GM18867 (cell line): ENCODE measurements at regions not wholly inside any gene's neighbourhood (a gene's known extent, or its start where the extent isn't known, plus 50 kb on each side); places are given as distances from the start of the nearest gene placed in this dataset.
A peak's percentile ranks its signal among the peaks of the same experiment; 100 is the strongest.

Experiments used
- ATAC-seq: cut with Tn5 transposase; IDR thresholded peaks from one replicate; pipeline ENCODE4 v1.9.1; 2021; ENCODE audit warnings: mild to moderate bottlenecking, moderate library complexity; ENCODE audit not compliant: unreplicated experiment

DNA sequence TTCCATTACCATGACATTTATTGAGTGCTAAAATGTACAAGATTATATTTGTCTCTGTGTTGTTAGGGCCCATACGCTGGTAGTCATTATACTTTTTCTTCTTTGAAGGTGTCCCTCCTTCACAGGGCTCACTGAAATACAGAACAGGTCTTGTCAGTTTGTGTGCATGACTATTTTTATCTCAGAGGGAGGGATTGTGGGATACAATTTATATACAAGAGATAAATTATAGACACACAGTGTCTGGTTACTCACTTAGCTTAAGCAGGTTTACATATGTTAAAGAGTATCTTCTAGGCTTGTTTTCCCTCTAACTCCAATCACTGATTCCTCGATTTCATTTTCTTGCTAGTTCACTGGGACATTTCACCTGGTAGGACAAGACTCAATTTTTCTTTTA lies 143.3 kb upstream of the GUCY1A1 start:
- no peak for ATAC-seq

DNA sequence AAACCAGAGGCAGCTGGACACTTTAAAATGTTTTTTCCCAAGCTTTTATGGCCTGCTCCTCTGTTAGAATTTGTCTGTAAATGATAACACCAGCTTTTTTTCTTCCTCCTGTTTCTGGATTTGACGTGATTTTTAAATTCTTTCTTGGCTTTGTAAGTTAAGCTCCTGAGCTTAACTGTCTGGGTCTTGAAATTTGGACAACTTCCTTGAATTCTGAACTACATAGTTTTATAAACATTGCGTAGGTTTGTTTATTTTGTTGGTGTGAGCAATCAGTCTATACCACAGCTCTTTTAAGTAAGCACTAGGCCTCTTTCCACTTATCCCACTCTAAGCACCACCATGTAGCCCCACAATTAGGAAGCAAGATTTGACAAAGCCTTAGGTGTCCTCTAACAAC lies 144.4 kb upstream of the GUCY1A1 start:
- no peak for ATAC-seq

DNA sequence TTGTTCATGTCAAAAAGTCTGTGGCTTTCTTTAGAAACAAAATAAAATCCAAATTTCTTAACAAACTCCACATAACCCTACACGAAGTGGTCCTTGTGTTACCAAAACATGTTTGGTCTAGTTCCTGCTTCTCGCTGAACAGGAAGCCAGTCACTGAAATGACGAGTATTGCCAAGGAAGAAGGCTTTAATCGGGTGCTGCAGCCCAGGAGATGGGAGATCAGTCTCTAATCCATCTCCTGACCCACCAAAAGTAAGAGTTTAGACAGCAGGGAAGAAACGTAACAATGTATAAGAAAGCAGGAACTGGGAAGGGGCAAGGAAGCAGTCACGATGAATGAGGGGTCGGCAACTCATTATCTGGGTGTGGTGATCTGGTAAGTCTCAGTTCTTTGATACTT lies 144.6 kb upstream of the MAP9 start:
- ATAC-seq = no peak

DNA sequence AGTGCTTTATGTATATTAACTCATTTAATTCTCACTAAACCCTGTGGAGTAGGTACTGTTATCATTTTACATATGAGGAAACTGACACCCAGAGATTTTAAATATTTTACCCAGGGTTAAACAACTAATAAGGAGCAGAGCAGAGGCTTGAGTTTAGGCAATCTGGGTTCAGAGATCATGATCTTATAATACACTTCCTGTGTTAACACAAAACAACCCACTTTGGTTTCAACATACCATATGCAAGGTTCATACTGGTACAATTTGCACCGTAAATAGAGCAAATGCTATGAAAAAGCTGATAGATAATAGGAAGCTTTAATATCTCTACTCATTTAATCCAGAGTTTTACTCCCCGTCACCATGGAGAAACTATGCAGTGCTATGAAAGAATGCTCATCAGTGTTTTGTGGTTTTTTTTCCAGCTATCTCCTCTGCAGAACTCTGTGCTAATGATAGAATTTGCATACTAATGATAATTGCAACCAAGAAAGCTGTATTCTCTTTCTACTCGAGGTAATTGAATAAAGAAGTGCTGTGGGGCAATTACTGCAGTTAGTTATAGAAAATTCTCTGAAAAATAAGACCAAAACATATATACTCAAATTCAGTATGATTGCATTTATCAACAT lies 138.8 kb upstream of the MAP9 start:
- no peak for ATAC-seq

DNA sequence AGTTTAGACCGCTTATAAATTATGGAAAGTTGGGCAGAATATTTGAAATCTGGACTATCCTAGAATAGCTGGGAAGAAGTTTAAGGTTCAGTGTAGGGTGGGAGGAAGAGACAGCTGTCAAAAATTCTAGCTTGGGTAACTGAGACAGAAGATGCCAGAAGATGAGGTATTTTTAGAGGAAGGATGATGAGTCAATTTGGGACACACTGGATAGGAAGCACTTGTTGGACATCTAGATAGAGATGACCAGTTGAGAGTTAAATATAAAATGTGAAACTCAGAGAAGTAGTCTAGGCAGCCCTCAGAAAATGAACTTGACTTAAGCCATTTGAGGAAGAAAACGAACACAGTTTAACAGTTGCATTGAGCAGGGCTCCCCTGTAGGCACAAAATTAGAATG lies 137.9 kb upstream of the MAP9 start:
- ATAC-seq = no peak

DNA sequence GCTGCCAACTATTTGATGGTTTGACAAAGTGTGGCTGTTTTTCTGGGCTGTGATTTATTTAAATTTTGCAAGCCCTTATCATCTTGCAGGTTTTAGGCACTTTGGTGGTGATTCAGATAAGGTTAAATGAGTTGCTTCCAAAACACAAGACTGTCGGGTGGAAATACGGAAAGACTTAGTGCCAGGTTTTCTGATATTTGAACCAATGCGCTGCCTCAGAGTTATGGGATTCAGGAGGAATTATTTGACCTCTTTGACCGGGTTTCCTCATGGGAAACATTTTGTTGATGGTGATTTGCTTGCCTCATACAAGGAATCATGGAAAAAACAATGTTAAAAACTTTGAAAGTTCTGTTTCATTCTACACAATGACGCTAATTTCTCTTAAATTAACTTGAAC lies 136.1 kb upstream of the MAP9 start:
- no peak for ATAC-seq

DNA sequence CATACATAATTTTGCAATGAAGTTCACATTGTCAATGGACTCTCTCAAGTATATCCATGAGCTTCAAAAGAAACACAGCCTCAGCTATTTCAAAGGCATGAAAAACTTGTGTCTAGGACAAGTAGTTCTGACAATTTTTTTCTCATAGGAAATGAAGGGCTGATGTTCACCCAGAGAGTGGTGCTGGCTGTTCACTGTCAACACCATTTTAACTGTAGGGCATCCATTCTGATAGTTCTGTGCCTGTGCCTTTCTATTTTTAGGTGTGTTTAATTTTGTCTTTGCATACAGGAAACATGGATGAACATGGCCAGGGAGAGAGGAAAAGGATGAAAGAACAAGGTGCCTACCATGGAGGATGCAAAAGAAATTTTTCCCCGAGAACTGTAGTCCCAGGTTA lies 135.3 kb upstream of the MAP9 start:
- no peak for ATAC-seq

DNA sequence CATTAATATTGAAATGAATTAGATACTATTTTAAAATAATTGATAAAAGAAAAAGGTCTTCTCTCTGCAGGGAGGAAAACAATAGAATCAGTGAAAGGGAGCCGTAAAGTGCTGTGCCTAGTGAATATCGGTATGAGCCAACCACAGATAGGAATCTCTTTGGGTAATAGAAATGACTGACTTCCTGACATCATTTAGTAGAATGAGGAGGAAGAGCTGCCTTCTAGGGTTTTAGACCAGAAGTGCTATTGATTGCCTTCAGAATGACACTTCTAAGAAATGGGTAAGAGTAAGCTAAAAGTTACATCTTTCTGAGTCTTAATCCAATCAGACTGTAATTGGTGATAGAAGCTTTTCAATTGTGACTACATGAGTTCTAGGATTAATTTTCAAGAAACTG lies 134.0 kb upstream of the MAP9 start:
- ATAC-seq = no peak

DNA sequence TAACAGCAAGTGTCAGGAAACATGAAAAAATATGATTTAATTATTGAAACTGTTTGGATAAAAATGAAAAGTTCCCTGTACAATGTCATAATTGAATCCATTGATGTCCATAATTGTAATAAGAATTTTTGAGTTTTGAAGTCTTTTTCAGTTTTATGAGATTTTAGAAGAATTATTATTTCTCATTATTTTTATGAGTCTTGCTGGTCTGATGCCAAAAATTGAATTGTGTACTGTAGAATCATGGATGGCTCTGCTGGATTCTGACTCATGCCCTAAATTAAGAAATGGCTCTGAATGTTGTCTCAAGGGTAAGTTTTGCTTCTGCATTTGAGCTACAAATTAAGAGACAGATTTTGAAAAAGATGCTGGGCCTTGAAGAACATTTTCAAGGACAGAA lies 132.8 kb upstream of the MAP9 start:
- no peak for ATAC-seq

DNA sequence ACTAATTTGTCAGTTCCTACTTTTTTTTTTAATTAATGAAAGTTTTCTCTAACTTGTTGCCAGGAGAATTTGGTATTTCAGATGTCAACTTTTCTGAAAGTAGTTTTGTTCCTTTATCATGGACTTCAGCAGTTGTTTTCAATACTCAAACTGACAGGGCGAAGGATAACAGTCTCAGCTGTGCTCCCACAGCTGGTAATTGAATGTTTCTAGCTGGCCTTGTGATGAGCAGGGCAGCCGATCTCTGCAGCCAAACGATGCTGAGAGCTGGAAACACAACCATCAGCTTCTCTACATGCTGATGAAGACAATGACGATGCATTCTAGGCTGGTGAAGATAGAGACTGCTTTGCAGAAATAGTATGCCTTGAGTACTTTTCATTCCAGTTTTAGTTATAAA lies 130.0 kb upstream of the MAP9 start:
- ATAC-seq = no peak

DNA sequence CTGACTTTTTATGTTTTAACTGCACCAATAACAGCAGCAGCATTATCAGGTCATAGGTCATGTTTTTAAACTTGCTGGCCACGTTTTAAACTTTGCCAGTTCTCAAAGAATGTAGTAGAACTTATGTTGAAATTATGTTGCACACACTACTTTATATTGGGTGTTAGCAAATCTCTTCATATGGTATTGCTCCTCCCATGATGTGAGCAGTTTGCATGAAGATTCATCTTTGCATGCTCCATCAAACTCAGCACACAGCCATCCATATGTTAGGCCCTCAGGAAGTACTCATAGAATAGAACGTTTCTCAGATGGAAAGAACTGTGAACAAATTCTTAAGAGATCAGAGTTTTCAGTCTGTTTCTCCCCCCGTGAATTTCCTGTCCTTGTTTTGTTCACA lies 128.6 kb upstream of the MAP9 start:
- no peak for ATAC-seq

DNA sequence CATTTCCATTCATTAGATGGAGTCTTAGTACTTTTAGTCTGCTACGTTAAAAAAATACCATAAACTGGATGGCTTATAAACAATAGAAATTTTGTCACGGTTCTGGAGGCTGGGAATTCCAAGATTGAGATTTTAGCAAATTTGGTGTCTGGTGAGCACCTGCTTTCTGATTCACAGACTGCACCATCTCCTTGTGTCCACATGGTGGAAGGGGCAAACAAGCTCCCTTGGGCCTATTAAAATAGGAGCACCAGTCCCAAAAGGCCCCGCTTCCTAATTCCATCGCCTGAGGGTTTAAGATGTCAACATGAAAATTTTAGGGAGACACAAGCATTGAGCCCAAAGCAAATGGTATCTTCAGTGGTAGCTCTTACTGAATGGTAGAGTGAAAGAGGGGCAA lies 120.5 kb upstream of the MAP9 start:
- ATAC-seq = no peak

DNA sequence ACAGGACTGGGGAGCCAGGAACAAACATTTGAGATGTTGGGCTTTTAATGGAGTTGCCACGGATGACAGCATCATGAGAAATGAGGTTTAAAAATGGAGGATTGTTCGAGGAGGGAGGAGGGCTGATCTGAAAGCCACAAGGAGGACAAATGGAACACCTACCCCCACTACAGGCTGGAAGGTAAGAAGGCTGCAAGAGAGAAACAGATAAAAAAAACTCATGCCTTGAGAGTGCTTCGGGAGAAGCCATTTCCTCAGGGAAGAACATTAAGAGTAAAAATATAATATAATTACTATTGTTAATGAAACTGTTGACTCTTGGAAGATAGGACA lies 119.5 kb upstream of the MAP9 start:
- ATAC-seq = no peak

DNA sequence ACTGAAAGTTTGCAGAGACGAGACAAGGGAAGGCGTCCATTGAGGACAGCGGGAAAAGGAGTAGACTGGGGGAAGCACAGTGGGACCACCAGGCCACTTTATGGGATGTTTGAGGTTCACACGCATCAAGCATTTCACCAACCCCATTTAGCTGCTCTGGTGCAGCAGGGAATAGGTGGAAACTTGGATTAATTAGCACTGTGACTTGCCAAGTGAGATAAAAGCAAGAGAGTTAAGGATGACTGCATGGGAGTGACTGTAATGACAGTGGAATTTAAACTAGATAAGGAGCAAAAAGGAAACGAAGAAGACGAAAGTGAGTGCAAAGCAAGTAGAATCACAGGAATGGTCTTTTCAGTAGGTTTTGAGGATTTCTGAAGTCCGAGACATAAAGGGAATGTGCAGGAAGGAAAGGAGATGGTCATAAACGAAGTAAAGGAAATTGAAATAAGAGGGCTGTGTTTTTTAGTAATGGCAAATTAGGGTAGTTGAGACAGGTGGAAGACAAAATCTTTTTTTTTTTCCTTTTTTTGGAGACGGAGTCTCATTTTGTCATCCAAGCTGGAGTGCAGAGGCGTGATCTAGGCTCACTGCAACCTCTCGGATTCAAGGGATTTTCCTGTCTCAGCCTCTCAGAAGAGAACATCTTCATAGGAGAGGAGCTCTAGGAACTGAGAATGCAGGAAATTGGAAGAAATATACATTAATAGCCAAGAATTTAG lies 119.0 kb upstream of the MAP9 start:
- no peak for ATAC-seq

DNA sequence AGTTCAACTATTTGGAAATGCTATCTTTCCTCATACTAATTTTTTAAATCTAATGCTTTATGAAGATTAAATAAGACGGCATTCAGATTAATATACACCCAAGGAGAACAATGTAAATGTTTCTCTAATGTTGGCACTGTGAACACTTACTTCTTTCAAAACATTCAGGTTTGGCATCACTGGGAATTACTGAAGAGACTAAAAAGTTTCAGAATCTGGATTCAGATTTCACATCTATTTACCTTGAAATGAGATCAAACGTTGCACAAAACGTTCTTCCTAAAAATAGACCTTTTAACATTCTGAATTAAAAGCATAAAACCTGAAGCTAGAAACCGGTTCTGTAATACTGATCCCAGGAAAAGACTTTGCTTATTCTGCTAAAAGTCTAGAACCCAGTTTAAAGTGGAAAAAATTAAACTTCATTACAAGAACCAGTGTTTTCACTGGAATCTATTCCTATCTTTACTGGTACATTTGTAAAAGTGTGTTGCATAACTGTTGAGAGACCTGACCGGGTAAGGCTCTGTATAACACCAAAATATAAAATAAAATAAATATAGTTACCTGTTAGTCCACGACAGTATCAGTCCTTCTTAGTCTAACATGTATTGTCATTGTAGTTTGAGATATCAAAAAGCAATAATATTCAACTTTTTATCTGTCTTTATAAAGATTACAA lies 117.4 kb upstream of the MAP9 start:
- ATAC-seq = no peak

DNA sequence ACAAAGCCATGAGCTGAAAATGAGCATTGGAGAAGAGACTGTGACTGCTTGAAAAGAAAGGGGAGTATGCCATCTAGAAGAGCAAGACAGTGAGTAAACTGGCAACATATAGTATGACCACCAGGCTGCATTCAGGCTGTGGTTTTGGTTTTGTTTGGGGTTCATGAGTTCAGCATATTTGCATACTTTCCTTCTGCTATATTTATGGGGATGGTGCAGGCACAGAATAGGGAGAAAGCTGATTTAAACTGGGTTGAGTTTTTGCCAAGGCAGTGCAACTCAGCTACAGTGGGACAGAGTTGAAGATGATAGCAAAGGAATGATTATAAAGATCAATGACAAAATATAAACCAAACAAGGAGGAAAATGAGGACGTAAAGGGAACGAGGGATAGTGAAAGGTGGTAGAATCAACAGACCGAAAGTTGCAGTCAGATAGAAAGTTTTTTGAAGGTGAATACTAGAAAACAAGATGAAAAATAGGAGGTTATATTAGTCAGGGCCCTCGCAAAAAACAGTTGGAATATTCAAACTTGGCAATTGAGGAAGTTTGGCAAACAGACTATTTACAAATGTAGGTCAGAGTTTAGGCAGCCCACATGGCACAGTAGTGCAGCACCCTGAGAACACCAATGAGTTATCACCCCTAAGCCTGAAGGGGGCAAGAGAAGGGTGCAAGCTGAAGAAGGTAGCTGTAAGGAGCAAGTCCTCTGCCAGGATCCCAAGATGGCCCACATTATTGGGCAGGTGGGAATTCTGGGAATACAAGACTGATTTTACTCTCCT lies 114.8 kb upstream of the MAP9 start:
- ATAC-seq = peak; percentile 99

DNA sequence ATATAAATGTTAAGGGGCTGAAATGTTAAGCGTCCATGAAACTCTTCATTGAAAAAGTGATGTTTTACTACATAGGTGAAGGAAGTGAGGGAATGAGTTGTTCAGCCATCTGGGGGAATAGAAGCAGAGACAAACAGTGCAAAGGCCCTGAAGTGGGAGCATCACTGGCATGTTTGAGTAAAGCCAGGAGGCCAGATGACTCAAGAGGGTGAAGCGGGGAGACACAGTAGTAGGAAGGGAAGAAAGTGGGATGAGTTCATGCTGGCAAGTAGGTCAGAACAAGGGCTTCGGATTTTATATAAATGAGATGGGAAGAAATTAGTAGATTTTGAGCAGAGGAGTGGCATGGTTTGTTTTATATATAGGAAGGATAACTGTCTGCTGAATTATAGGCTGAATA lies 112.5 kb upstream of the MAP9 start:
- no peak for ATAC-seq

DNA sequence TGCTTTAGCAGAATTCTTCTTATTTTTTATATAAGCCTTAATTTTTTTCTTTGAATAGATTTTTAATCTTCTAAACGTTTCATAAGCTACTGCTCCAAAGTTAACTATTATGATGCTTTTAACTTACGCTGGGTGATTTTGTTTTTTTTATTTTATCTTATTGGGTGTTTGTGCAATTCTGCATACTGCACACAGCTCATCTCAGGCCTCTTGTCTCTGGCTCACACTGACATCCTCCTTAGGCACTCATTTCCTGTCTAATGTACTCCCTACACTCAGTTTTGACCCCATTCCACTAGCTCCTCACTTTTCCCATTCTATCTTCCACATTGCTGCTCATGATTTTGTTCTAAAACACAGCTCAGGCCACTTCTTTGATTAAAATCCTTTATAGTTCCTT lies 111.9 kb upstream of the MAP9 start:
- no peak for ATAC-seq

DNA sequence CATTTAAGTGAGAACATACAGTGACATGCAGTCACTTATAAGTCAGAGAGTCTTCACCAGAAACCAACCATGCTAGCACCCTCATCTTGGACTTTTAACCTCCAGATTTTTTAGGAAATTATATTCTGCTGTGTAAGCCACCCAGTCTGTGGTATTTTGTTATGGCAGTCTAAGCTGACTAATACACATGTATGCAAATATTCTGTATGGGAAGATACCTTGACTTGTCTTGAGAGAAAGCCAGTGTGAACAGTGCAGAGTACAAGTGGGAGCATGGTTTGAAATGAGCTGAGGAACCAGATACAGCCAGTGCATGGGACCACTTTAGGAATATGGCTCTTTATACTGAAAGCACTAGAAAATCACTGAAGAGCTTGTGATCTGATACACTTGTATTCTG lies 110.4 kb upstream of the MAP9 start:
- ATAC-seq = no peak

DNA sequence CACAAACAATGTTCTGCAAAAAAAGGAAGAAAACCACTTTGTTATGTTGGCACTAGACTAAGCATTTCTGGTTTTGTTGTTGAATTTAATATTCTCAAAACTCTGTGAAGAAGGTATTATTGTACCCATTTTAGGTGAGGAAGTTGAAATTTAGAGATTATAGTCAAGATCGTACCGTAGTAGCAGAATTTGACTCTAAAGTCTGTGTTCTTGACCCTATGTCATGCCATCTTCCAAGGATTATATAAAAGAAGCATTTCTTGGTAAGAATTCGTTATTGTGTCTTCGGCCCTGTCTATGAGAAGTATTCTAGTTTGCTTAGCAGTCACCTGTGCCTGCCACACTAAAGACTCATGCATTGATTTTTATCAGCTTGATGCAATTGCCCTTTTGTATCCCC lies 104.4 kb upstream of the MAP9 start:
- no peak for ATAC-seq

DNA sequence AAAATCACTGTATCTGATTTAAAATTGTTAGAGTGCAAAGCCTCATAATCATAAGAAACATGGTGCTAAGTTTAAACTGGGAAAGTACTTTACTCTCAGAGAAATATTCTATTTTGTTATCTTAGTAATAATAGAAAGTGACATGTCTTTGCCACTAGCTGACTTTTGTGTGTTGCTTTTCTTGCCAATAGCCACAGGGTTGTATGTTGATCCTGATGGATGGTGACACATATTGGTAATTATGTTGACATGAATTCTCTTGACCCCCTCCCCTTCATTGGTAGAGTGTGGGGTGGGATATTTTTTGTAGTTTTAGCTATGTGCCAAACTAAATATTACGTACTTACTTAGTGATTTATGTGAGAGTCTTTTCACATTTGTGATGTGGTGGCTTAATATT lies 103.1 kb upstream of the MAP9 start:
- ATAC-seq = no peak

DNA sequence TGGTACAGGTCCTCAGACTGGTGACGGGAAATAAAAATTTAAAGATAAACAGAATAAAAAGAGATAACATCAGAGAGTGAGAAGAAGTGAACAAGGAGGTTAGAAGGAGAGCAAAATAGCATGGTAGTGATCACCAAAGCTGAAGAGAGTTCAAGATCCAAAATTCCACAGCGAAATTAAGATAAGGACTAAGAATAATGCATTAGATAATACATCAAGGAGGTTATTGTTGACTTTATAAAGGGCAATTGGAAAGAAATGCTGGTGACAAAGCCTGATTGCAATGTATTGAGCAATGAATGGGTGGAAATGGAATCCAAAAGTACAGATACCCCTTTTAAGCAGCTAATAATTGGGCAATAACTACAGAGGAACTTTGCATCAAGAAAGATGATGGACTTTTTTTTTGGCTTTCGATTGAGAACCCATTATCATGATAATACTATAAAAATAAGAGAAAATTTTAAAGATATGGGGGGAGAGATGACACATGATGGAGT lies 101.6 kb upstream of the MAP9 start:
- no peak for ATAC-seq
